ENCODE measurements at regions not wholly inside any gene's neighbourhood (a gene's known extent, or its start where the extent isn't known, plus 50 kb on each side); places are given as distances from the start of the nearest gene placed in this dataset.

DNA sequence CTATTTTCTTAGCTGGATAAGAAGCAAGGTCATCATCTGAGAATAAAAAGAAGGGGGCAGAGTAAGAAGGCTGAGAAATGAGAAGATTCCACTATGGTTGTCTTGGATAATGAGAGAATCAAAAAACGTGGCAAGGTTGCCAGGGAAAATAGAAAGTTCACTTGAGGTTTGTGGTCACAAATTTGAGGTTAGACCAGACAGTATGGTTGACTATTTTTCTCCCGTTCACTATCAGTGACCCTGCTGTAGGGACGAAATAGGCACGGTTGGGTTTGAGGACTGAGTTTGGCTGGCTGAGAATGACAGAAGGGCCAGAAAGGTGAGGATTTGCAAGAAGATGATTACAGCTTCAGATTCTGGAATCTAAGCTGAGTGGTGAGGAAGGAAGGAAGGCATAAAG lies 266.0 kb upstream of the ZNF462 start:
- Histone ChIP-seq H3K4me2 (ENCODE audit: low read length) (no peak overlapping the region), H3K27ac (ENCODE audit: low read length) (no peak overlapping the region), H4K20me1 (ENCODE audit: insufficient read depth) (no peaks in the 10 kb centered on the region), H3K9me3 (ENCODE audit: low read length) (no peaks in the 10 kb centered on the region), H3K27me3 (ENCODE audit: insufficient read depth, low read depth, low read length) (no peaks in the 10 kb centered on the region), H2AFZ (ENCODE audit: low read depth, low read length) (no peak overlapping the region), H3K9me2 (ENCODE audit: insufficient read depth, low read length) (no peaks in the 10 kb centered on the region), H3K4me3 (ENCODE audit: low read length) (no peak overlapping the region), H3K36me3 (ENCODE audit: insufficient read depth, low read length) (no peaks in the 10 kb centered on the region), H3F3A (ENCODE audit: insufficient read depth, low read length, poor library complexity, severe bottlenecking) (no peaks in the 10 kb centered on the region), H3K9ac (ENCODE audit: low read length) (no peak overlapping the region), H3K79me2 (replicated peaks; ENCODE audit: insufficient read depth, low read length) (no peaks in the 10 kb centered on the region)
- TF ChIP-seq EZH2 (IDR thresholded peaks at IDR 0.05; ENCODE audit: borderline replicate concordance, insufficient read depth, low read length, poor library complexity, severe bottlenecking): no peak
- no peak for TF ChIP-seq EP300 (conservative IDR thresholded peaks at IDR 0.05; ENCODE audit: poor library complexity, severe bottlenecking)
- no peak for TF ChIP-seq RAD21 (conservative IDR thresholded peaks at IDR 0.05)
- TF ChIP-seq, protein P1, sequence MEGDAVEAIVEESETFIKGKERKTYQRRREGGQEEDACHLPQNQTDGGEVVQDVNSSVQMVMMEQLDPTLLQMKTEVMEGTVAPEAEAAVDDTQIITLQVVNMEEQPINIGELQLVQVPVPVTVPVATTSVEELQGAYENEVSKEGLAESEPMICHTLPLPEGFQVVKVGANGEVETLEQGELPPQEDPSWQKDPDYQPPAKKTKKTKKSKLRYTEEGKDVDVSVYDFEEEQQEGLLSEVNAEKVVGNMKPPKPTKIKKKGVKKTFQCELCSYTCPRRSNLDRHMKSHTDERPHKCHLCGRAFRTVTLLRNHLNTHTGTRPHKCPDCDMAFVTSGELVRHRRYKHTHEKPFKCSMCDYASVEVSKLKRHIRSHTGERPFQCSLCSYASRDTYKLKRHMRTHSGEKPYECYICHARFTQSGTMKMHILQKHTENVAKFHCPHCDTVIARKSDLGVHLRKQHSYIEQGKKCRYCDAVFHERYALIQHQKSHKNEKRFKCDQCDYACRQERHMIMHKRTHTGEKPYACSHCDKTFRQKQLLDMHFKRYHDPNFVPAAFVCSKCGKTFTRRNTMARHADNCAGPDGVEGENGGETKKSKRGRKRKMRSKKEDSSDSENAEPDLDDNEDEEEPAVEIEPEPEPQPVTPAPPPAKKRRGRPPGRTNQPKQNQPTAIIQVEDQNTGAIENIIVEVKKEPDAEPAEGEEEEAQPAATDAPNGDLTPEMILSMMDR (IDR thresholded peaks at IDR 0.05; ENCODE audit: poor library complexity, severe bottlenecking): no peak
- TF ChIP-seq, protein P2, sequence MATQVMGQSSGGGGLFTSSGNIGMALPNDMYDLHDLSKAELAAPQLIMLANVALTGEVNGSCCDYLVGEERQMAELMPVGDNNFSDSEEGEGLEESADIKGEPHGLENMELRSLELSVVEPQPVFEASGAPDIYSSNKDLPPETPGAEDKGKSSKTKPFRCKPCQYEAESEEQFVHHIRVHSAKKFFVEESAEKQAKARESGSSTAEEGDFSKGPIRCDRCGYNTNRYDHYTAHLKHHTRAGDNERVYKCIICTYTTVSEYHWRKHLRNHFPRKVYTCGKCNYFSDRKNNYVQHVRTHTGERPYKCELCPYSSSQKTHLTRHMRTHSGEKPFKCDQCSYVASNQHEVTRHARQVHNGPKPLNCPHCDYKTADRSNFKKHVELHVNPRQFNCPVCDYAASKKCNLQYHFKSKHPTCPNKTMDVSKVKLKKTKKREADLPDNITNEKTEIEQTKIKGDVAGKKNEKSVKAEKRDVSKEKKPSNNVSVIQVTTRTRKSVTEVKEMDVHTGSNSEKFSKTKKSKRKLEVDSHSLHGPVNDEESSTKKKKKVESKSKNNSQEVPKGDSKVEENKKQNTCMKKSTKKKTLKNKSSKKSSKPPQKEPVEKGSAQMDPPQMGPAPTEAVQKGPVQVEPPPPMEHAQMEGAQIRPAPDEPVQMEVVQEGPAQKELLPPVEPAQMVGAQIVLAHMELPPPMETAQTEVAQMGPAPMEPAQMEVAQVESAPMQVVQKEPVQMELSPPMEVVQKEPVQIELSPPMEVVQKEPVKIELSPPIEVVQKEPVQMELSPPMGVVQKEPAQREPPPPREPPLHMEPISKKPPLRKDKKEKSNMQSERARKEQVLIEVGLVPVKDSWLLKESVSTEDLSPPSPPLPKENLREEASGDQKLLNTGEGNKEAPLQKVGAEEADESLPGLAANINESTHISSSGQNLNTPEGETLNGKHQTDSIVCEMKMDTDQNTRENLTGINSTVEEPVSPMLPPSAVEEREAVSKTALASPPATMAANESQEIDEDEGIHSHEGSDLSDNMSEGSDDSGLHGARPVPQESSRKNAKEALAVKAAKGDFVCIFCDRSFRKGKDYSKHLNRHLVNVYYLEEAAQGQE (IDR thresholded peaks at IDR 0.05; ENCODE audit: borderline replicate concordance): no peak
- no peak for TF ChIP-seq POLR2AphosphoS5 (IDR thresholded peaks at IDR 0.05)
- no peak for TF ChIP-seq TAF1 (IDR thresholded peaks at IDR 0.05; ENCODE audit: low read depth)
- no peak for TF ChIP-seq SMC3 (conservative IDR thresholded peaks at IDR 0.05; ENCODE audit: poor library complexity)
- TF ChIP-seq MXI1 (conservative IDR thresholded peaks at IDR 0.05; ENCODE audit: poor library complexity, severe bottlenecking): no peak

DNA sequence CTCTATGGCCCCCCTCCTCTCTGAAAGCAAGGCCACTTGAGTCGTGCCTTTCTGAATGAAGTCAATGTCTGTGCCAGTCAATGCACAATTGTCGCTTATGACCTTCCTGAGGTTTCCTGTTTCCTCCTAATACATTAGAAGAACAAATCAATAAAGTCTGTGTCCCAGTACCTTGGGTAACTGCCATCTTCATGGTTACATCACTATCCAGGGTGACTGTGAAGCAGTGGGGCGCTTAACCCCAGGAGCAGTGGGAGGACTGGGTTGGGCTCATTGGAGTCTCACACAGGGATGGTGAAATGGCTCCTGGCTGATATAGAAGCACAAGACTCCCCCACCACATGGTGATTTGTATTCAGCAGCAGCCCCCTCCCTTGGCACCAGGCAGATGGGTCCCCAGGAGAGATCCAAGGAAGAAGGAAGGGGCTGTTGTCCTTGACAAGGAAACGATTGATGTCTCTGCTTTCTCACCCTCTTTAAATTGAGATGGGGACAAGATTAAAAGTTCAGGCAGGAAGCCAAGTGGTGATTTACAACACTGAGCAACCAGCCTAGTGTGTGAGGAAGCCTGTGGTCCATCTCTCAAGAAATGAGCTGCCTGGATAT lies 261.9 kb upstream of the ZNF462 start:
- Histone ChIP-seq H2AFZ (ENCODE audit: low read depth, low read length) (no peak overlapping the region), H3K9me2 (ENCODE audit: insufficient read depth, low read length) (no peaks in the 10 kb centered on the region), H3K9ac (ENCODE audit: low read length) (no peak overlapping the region), H3K36me3 (ENCODE audit: insufficient read depth, low read length) (no peaks in the 10 kb centered on the region), H3K4me3 (ENCODE audit: low read length) (no peak overlapping the region), H4K20me1 (ENCODE audit: insufficient read depth) (no peaks in the 10 kb centered on the region), H3K27ac (ENCODE audit: low read length) (no peak overlapping the region), H3F3A (ENCODE audit: insufficient read depth, low read length, poor library complexity, severe bottlenecking) (no peaks in the 10 kb centered on the region), H3K27me3 (ENCODE audit: insufficient read depth, low read depth, low read length) (no peaks in the 10 kb centered on the region), H3K4me2 (ENCODE audit: low read length) (no peak overlapping the region), H3K9me3 (ENCODE audit: low read length) (no peaks in the 10 kb centered on the region), H3K79me2 (replicated peaks; ENCODE audit: insufficient read depth, low read length) (no peaks in the 10 kb centered on the region)
- TF ChIP-seq SMC3 (conservative IDR thresholded peaks at IDR 0.05; ENCODE audit: poor library complexity) (no peak), POLR2AphosphoS5 (IDR thresholded peaks at IDR 0.05) (no peak), RAD21 (conservative IDR thresholded peaks at IDR 0.05) (no peak), EZH2 (IDR thresholded peaks at IDR 0.05; ENCODE audit: borderline replicate concordance, insufficient read depth, low read length, poor library complexity, severe bottlenecking) (no peak), EP300 (conservative IDR thresholded peaks at IDR 0.05; ENCODE audit: poor library complexity, severe bottlenecking) (no peak), MXI1 (conservative IDR thresholded peaks at IDR 0.05; ENCODE audit: poor library complexity, severe bottlenecking) (no peak)
- TF ChIP-seq, protein P1 (IDR thresholded peaks at IDR 0.05; ENCODE audit: poor library complexity, severe bottlenecking): no peak
- TF ChIP-seq, protein P2 (IDR thresholded peaks at IDR 0.05; ENCODE audit: borderline replicate concordance): no peak

Measured in neural cell (in vitro differentiated cells).